ENCODE measurements at regions not wholly inside any gene's neighbourhood (a gene's known extent, or its start where the extent isn't known, plus 50 kb on each side); places are given as distances from the start of the nearest gene placed in this dataset.

GRCh38 chr1:220979371-220979770 is 100.1 kb downstream of the HLX start:
- in situ Hi-C loops (cut with HindIII; ENCODE audit: low sequenced_read_pairs): no loop called here

DNA sequence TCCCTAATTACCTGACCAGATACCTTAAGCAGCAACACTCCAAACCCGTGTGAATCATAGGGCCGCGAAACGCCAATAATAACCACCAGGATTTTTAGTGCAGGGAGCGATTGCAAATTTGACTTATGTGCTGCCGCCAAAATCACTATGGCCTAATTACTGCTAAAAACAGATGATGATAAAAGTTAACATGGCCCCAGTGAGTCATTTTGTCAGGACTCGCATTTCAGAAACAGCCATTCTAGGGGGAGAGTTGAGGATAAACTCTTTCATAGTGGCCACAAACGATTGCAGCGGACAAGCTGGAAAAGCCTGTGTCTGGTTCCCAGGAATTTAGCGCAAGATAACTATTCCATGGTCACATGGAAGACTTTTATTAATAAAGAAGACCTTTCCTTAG is 103.4 kb downstream of the HLX start:
- in situ Hi-C loops (cut with HindIII; ENCODE audit: low sequenced_read_pairs): no loop called here

DNA sequence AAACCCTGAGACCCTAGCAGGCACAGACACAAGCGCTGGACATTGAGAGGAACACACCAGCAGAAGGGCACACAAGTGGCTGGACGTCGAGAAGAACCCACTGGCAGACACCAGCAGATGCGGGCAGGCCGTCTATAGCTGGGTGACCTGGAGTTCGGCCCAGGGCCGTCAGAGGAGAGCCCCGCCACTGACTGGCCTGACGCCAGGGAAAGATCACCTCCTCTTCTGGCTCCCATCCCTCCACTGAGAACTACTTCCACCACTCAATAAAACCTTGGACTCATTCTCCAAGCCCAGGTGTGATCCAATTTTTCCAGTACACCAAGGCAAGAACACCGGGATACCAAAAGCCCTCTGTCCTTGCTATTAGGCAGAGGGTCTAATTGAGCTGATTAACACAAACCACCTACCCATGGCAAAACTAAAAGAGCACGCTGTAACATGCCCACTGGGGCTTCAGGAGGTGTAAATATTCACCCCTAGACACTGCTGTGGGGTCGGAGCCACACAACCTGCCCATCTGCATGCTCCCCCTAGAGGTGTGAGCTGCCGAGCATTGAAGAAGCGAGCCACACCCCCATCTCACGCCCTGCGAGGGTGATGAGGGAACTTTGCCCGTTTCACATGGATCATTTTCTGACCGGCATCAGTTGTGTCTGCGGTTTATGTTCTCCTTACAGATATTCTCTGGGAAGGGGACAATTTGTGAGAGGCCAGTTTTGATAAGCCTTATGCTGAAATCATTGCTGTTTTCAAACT is 104.8 kb downstream of the HLX start:
- in situ Hi-C loops (cut with HindIII; ENCODE audit: low sequenced_read_pairs): no loop called here

- in situ Hi-C loops (cut with HindIII; ENCODE audit: low sequenced_read_pairs): no loop called here
Measured at GRCh38 chr1:220990427-220991339, 111.4 kb downstream of the HLX start.

GRCh38 chr1:220991506-220991905 is 112.3 kb downstream of the HLX start:
- in situ Hi-C loops (cut with HindIII; ENCODE audit: low sequenced_read_pairs): no loop called here

DNA sequence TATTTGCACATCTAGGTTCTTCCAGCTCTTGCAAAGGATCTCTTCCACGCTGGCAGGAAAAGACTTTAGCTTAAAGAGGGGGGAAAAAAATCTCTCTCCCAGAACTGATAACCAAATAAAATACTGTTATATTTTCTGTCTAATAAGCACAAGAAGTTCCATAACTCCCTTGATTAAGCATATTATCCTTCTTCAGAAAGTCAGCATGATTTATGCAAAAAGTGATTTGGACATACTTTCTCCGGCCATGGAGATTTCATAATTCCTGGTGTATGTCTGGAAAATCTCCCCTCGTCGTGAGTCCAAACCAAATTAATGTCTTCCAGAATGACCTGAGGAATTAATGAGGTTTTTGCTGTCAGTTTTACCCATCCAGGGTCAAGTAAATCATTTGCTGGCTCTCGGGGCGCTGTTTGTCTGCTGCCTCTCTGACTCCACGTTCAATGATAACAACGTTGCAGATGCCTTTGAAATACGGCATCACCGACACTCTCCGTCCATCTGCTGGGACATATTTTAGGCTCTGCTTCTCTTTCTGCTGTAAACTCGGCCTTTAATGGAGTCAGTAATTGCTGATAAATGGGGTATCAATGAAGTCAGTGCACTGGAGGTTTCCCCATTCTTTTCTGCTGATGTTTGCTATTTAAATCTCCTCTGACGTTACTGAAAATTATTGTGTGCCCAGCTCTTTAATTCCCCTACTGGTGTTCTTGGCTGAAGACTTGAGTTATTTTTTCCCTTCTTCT is 112.9 kb downstream of the HLX start:
- in situ Hi-C loops (cut with HindIII; ENCODE audit: low sequenced_read_pairs): no loop called here

- in situ Hi-C loops (cut with HindIII; ENCODE audit: low sequenced_read_pairs): no loop called here
Measured at GRCh38 chr1:220992705-220993052, 113.4 kb downstream of the HLX start.

DNA sequence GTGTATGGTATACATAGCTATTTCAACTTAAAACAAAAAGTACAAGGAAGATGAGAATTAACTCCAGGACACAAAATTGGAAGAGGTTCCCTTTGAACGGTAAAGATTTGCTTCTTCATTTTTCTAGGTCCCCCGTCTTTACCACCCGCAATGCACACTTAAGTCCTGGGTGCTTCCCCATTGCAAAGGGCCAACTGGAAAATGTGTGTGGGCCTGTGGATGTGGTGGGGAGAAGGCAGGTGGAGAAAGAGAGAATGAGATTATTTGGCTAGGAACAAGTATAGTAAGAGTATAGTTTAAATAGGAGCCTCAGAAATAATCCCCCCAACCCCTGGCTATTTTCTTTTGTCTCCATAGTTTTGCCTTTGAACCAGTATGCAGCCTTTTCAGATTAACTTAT is 115.4 kb downstream of the HLX start:
- in situ Hi-C loops (cut with HindIII; ENCODE audit: low sequenced_read_pairs): no loop called here

DNA sequence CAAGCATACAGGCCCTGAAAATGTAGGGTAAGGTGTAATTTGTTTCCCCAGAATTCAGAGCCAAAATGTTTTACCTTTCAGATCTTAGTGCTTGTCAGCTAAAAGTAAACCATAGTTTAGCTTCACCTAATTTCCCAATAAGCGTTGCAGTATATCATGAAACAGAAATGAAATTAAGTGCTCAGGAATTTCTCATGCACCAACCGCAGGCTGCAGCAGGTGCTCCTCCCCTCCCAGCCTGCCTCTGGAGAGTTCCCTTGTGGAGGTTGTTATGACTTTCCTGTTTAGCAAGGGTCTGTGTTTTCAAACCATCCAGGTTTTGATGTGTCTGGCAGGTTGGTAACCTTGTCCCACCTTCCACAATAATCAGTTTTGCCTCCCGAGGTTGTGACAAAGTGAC is 118.5 kb downstream of the HLX start:
- in situ Hi-C loops (cut with HindIII; ENCODE audit: low sequenced_read_pairs): no loop called here

DNA sequence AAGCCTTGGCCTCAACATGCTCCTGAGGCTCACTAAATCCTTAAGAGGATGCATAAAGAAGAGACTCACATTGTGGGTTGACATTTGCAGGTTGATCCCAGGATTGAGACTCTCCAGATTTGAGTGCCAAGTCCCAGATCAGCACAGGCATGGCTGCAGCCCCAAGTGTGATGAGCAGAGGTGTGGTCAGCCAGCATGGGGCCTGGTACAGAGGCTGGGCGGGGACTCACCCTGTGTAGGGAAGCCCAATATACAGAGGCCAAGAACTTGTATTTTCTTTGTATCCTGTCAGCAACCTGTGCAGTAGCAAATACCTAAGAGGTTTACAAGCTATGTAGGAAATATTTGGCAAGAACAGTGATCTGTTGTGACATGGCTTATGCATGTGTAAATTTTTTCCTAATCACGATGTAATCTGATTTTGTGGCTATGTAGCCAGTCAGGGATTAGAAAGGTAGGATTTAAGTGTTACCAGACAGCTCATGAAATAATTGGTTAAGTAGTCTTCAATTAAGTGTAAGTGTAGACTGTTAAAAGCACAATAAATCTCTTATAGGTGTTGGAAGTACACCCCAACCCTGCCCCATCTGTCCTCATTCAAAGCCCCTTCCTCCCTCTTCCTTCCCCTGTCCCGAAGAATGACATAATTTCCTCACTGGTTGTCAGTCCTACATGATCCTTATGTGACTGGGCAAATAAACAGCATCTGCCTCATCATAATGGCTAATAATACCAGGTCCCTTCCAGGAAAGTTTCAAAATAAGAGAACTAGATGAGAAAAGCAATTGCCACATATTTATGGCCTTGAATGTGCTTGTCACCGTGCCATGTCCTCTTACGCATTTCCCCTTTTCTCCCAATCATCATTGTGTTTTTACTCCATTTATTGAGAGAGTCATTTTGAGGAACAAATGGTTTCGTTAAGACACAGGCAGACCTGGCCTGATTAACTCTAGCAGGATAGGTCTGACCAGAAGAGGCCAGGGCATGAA is 120.9 kb downstream of the HLX start:
- in situ Hi-C loops (cut with HindIII; ENCODE audit: low sequenced_read_pairs): no loop called here

GRCh38 chr1:221001167-221001566 is 121.9 kb downstream of the HLX start:
- in situ Hi-C loops (cut with HindIII; ENCODE audit: low sequenced_read_pairs): no loop called here

DNA sequence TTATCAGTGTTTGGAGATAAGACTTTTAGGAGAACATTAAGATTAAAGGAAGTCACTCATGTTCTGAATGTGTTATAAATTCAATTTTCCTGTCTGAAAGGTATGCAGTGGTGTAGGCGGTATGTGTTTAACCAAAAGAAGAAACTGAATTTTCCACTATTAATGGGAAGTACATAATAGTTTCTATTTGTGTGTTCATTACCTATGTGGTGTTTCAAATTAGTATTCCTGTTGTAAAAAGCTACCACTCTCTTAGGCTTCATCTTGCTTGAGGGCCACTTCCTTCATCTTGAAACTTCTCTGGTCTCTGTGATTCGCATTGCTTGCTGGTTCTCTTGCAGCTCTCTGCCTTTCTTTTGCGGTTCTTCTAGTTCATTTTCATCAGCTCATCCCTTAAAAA is 123.4 kb downstream of the HLX start:
- in situ Hi-C loops (cut with HindIII; ENCODE audit: low sequenced_read_pairs): no loop called here

DNA sequence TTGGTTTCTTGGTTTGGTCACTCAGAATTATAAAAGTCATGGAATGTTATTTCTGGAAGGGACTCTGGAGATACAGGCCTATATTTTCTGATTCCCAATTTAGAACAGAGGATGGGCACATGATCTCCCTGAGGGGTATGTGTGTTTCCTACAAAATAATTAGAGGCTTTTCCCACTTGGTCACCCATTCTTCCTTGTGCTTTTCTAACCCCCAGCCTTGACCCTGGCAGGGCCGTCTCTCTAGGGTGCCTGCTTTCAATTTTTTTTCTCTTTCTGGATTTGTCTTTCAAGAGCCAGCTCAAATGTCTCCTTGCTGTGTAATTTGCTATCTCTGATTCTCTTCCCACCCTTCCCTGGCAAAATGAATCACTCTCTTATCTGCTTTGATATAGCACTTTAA is 131.9 kb downstream of the HLX start:
- in situ Hi-C loops (cut with HindIII; ENCODE audit: low sequenced_read_pairs): no loop called here

- in situ Hi-C loops (cut with HindIII; ENCODE audit: low sequenced_read_pairs): no loop called here
Measured at GRCh38 chr1:221012120-221012519, 132.9 kb downstream of the HLX start.

- in situ Hi-C loops (cut with HindIII; ENCODE audit: low sequenced_read_pairs): no loop called here
Measured at GRCh38 chr1:221013691-221014660, 134.7 kb downstream of the HLX start.

DNA sequence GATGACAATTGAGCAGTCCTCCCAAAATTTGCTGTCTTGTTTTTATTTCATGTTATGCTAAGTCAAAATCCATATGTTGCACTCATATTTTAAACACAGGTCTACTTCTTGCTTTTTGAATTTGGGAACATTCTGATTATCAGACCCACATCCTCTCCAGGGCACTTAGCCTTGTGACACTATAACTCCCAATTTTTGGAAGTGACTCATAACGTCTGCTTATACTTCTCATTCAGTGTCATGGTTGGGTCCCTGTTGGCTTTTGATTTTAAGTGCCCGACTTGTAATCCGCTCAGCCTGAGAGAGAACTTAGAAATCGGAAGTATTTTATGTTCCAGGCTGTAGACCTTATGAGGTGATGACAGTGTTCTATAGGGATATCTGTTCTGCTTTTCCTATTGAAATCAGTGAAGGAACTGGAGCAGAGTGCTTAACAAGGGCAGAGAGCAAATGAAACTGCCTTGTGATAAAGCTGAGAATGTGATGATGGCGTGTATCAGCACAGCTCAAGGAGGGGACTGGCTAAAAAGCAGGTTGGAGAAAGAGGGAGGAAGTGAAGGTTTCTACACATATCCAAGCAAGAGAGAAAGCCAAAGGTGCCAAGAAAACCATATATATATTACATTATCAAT is 136.0 kb downstream of the HLX start:
- in situ Hi-C loops (cut with HindIII; ENCODE audit: low sequenced_read_pairs): no loop called here

- in situ Hi-C loops (cut with HindIII; ENCODE audit: low sequenced_read_pairs): no loop called here
Measured at GRCh38 chr1:221016751-221017150, 137.5 kb downstream of the HLX start.

GRCh38 chr1:221018414-221018813 is 139.2 kb downstream of the HLX start:
- in situ Hi-C loops (cut with HindIII; ENCODE audit: low sequenced_read_pairs): no loop called here

DNA sequence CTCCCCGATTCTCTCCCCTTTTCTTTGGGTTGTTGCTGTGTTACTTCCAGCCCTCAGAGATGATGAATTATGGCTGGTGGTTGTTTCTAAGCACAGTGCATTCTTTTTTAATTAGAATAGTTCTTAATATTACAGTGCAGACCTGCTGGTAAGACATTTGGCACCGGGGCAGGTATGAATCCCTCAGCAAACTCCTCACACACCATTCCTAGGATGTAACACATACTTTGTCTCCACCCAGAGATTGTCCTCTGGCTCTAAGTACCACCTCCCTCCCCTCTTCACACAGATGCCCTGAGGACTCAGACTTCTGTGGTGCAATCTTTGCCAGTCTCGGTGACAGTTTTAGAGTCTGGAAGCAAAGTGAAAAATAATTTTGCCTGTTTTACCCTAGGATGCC is 143.1 kb downstream of the HLX start:
- in situ Hi-C loops (cut with HindIII; ENCODE audit: low sequenced_read_pairs): loop anchor here (10.0 kb wide), 1 partner anchor 68 kb away; no protein-coding TSS in a partner anchor
